Stimulated activated CD4-positive, alpha-beta T cell treated with anti-CD3 and anti-CD28 coated beads, Interleukin-1b, Interleukin-23, amount 100 ng/mL, for 48 hours (primary cell): ENCODE measurements at regions not wholly inside any gene's neighbourhood (a gene's known extent, or its start where the extent isn't known, plus 50 kb on each side); places are given as distances from the start of the nearest gene placed in this dataset.
"Not testable (repeated sequence)": the region's sequence is repeated elsewhere in the genome, so short reads cannot be mapped to it uniquely, and the experiment has no call there.

Experiments used
- DNase-seq: peaks from one replicate; pipeline ENCODE4 v3.0.0-alpha.2; 2020

DNA sequence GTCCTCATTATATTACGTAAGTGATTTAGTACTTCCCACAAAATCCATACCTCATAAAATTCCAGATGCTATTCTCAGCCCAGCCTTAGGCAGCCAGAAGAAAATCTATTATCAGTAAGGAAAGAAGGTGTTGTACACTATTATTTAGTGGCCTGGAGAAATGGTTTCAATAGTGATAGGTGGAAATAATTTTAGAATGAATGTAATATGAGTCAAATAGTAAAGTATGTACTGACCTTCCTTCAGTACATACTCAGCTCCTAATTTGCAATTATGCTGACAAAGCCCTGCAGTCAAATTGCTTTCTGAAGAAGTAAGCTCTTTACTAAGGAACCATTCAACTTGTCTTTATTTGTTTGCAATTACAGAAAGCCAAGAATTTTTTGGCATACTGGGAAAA, 409.2 kb downstream of the HTR1A start:
- no peak for DNase-seq

DNA sequence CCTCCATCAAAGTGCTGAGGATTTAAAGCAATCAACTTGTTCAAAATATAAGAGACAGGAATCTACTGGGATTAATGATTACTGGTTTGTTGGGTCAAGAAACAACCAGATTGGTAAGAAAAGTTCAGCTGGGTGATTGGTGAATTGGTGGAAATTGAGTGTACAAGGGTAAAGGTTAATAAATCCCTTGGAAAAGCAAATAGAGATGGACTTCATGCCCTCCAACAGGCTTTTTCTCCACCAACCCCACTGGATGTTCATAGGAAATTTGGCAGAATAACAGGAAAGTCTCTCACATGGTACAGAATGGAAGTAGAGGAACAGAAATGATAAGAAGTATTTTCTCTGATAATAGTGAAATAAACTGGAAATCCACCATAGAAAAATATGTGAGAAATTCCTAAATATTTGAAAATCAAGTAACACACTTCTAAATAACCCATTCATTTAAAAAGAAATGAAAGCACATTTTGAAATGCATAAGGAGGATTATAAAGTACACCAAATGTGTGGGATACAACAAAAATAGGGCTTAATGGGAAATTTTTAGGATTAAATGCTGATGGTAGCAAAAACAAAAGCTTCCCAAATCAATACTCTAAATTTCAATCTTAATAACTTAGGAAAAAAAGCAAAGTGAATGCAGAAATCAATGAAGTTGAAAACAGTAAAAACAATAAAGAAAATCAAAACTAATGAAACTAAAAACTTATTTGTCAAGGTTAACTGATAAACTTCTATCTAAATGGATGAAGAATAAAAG, 426.2 kb downstream of the HTR1A start:
- no peak for DNase-seq

DNA sequence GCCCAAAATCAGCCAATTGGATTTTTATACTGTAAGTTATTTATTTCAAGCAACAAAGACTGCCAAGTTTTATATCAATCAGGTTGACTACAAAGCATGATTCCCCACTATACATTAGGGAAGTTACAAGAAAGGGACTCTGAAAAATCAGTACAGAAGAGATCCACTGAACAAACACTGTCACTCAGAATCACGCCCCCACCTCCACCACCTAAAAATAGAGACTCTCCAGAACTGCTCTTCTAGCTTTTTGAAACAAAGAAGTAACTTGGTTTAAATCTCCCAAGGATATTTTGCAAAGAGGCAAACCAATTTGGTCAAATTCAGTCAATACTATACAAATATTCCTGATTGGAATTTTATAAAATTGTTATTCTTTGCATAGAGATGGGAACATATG, 438.0 kb downstream of the HTR1A start:
- no peak for DNase-seq

DNA sequence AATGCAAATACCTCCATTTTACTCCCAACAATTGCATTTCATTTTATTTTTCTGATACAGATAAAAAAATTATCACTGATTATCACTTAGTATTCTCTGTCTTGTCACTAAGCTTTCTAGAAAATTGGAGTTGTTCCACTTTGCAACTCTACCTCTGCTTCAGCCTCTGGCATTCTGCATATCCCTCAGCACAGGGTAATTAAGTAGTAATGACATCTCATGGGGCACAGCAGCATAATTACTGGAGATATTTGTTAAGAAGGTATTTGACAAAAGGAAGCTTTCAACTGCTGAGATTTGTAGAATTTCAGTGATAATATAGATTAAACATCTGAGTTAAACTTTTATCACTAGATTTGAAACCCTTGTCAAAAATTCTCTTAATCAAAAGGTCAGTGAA, 446.2 kb downstream of the HTR1A start:
- no peak for DNase-seq

DNA sequence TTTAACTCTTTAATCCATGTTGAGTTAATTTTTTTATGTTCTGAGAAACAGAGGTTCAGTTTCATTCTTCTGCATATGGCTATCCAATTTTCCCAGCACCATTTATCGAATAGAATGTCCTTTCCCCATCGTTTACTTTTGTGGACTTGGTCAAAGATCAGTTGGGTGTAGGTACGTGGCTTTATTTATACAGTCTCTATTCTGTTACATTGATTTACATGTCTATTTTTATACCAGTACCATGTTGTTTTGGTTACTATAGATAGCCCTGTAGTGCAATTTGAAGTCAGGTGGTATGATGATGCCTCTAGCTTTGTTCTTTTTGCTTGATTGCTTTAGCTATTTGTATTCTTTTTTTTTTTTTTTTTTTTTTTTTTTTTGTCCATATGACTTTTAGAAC, 462.0 kb downstream of the HTR1A start:
- no peak for DNase-seq

DNA sequence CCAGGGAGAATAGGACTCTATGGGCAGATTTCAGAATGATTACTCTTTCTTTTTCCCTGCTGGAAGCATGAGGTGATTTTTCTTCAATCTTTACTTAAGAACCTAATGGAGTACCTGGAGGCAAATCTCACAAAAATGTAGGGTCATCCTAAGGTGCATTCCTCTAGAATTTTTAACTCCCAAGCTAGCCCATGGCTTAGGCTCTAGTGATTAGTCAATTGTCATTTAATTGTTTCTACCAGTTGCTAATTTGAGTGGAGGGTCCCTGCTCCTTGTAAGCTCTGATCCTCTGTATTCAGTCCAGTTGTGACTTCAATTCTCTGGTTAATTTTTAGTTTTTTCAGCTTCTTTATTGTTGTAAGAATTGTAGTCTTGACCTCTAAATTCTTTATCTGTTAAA, 467.0 kb downstream of the HTR1A start:
- no peak for DNase-seq

DNA sequence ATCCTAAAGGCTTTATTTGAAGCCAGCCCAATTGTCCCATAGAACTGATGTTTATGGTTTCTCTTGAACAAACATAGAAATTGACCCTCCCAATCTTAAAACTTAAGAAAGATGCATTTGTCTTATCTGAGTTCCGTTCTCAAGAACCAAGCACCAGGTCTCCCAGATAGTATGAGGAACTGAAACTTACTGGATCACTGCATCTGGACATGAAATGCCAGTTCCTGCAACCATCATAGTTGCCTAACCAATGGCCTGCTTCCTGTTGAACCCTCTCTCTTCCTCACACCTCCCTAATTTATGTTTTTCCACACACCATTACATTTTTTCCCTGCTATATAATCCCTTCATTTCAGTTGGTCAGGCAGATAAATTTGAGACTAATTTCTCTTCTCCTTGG, 478.9 kb downstream of the HTR1A start:
- no peak for DNase-seq

DNA sequence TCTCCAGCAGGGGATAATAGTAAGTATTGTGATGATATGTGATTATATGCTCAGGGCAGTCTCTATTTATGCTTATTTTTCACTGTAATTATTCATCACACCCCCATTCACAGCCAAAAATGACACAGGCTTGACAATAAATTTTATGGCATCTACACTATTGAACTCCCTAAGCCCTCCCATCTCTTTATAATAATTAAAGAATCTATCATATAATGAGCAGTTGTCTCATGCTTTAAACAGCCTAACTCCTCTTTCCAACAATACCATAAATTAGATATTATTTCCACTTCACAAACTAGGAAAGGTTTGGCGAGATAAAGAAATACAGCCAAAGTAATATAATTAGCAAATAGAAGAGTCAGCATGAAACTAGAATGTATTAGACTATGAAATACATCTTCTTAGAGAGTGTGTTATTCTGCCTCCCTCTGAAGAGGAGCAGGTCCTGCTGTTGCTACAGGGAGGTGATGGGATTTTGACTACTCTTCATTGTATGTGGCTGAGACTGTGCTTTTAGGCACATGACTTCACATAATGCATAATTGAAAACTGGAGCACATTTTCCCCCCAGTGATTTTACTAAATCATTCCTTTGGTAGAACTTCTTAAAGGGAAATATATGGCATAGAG, 488.8 kb downstream of the HTR1A start:
- DNase-seq: no peak

DNA sequence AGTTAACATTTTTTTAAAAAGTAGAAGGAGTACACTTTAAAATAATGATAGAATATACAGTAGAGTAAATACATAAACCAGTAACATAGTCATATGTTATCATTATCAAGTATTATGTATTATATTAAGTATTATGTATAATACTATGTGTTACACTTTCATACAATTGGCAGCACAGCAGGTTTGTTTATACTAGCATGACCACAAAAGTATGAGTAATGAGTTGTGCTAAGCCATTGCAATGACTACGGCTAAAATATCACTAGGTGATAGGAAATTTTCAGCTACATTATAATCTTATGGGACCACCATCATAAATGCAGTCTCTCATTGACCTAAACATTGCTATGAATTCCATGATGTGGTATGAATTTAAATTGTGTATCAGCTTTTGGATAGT, 506.0 kb downstream of the HTR1A start:
- no peak for DNase-seq

DNA sequence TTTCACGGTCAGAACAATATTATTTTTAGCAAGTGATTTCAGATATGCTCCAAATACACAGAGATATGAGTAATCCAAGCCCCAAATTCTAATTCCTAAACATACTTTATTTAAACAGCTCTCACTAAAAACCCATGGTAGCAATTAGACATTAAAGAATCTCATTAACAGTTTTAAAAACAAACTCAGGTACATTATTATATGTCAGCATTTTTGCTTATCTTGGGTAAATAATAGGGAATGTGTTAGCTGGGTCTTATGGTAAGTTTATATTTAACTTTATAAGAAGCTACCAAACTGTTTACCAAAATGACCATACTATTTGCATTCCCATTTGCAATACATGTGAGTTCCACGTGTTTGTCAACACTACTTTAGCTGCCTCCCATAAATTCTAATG, 511.1 kb downstream of the HTR1A start:
- DNase-seq: no peak

DNA sequence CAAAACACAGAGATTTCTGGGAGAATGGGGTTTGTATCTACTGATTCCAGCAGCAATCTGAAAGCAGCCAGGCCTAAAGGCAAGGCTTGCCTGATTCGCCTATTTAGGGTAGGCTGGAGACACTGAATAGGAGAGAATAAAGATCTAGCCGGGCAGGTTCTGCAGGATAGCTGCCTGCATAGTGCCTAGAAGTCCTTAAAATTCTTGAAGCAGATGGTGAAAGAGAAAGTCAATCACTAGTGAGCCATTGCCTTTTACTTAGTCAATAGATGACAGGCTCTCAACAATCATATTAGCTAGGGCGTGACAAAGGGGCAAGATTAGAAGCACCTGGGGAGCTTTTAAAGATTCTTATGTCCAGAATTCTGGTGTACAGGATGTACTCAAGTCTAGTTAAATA, 522.7 kb downstream of the HTR1A start:
- DNase-seq: no peak

DNA sequence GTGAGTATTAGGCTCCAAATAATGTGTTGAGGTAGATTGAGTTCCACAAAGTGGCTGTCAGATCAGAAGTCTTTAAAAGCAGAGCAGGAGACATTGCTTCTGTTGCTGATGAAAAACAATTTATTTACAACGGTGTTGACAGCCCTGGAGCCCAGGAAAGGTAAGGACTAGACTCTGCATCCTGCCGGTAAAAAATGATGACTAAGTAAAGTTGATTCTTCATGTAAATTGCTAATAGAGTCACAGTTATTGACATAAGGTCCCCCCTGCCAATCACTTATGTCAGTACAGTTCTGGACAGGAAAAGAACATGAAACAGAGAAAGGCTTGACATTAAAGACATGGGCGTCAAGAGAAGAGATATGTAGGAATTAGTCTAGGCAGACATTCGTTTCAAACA, 552.5 kb downstream of the HTR1A start:
- no peak for DNase-seq

DNA sequence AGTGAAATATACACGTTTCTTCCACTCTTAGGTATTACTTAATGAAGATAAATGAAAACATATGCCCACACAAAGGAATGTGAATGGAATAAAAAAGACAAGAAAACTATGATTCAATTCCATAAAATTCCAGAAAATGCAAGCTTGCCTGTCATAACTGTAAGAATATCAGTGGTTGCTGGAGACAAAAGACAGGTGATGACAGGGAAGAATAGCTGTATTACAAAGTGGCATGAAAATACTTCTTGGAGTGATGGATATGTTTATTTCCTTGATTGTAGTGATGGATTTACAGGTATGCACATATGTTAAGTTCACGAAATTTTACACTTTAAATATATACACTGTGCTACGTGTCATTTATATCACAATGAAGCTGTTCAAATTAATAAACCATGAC, 553.3 kb downstream of the HTR1A start:
- no peak for DNase-seq

DNA sequence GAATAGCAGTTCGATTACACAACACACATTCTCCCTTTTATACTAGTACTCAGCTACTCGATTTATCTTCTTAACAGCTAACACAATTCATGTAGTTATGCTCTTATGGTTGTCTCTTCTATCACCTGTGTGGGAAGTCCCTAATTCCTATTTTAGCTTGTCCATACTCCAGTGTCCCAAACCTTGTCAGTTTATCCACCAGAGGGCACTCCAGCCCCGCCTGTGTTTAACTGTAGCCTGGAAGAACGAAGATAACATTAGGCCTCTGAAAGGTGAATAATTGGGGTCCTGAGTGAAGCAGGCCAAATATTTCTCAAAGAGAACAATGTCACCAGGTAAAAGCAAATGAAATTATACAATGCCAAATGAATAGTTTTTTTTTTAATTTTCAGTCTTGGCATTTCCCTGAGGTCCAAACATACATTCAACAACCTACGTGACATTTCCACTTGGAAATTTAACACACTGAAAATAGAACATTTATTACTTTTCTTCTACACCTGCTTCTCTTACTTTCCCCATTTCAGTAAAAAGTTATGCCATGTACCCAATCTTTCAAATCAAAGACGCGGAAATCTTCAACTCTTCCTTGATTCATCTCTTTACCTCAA, 560.7 kb downstream of the HTR1A start:
- DNase-seq: peak; percentile 29

DNA sequence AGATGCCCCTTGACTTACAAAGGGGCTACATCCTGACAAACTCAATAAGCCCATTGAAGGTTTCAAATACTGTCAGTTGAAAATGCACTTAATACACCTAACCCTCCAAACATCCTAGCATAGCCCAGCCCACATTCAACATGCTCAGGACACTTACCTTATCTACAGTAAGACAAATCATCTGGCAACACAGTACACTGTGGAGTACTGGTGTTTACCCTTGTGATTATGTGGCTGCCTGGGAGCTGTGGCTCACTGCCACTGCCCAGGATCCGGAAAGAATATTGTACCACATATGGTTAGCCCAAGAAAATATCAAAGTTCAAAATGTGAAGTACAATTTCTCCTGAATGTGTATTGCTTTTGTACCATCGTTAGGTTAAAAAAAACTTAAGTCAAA, 562.2 kb downstream of the HTR1A start:
- DNase-seq: no peak

DNA sequence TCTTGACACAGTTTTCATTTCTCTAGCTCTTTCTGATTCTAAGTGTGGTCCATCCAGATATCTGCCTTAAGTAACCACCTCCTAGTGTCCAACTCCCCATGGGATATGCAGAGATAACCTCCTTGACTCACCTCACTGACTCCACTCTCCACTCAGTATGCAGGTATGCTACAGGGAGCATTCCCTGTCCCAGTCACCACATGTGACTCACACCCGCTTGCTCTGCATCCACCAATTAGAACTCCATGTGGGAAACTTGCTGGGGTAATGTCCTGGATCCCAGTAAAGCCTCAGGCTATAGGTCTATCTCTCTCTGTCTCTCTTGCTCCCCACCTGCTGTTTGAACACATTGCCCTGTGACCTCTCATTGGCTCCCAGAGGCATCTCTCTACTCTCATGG, 563.9 kb downstream of the HTR1A start:
- DNase-seq: no peak

DNA sequence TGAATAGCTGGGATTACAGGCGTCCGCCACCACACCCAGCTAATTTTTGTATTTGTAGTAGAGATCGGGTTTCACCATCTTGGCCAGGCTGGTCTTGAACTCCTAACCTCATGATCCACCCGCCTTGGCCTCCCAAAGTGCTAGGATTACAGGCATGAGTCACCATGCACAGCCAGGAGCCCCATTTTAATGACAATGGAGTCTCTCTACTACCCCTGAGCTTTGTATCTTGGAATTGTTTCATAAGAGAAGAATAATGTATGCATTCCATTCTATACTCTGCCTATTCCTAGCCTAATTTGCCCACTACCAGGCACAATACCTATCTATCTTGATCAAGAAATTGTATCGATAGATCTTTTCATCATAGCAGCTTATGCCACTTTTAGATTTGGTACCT, 574.1 kb downstream of the HTR1A start:
- DNase-seq: not testable (repeated sequence)

DNA sequence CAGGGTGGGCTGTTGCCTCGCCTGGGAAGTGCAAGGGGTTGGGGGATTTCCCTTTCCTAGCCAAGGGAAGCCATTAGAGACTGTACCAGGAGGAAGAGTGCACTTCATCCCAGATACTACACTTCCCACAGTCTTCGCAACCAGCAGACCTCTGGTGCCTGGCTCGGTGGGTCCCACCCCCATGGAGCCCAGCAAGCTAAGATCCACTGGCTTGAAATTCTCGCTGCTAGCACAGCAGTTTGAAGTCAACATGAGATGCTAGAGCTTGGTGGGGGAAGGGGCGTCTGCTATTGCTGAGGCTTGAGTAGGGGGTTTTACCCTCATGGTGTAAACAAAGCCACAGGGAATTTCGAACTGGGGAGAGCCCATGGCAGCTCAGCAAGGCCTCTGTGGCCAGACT, 586.4 kb downstream of the HTR1A start:
- no peak for DNase-seq

DNA sequence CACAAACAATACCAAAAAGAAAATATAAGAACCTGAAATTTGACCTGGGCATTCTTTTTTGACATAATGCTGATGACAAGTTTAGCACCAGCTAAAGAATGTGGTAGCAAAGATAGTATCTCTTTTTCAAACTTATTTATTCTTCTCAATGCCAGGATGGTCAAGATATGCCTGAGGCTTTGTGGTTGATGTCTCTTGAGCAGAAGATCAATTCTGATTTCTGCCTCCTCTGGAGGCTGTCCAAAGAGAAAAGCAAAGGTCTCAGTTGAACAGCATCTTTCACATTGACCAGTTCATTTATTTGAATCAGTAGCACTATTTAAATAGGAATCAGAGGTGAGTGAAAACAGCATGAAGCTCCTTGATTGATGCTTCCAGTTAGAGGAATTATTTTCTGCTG, 588.2 kb downstream of the HTR1A start:
- DNase-seq: no peak

DNA sequence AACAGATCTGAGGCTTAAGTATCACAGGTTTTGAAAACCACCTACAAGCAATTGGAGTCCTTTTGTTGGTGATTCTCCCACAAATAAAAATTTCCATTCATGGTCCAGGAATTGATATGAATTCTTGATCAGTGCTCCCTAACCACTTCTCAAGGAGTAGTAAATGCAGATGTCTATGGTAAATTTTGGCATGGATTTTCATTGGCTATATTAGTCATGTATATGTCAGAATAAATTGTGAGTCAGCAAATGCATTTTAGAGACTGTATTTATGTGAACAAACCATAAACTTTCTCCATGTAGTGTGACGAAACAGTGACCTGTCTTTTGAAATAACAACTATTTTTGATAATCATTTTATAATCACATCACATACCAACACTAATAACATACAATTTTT, 611.1 kb downstream of the HTR1A start:
- no peak for DNase-seq

DNA sequence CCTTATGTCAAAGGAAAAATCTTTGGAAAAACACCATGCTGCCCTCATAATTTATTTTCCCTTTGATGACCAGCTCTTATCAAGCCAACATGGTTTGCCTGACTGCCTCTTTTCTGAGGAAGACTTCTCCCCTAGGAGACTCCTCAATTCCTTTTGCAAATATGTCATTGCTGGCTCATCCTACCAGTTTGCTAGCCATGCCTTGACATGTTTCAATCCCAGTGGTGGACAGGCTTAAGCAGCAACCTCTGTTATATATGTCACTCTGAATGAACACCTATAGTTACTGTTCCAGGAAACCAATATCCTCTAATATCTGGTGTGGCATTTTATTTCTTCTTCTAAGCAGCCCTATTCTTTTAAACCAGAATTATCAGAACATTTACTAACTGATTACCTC, 615.8 kb downstream of the HTR1A start:
- no peak for DNase-seq

DNA sequence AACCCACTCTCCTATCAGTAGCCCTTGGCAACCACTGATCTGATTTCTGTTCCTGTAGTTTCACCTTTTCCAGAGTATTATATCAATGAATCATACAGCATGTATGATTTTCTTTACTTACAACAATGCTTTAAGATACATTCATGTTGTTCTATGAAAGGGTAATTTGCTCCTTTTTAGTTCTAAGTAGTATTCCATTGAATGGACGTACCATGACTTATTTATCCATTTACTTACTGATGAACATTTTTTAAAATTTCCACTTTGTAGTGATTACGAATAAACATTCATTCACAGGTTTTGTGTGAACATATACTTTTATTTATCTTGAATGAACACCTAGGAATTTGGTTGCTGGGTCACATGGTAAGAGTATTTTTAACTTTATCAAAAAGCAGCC, 620.8 kb downstream of the HTR1A start:
- no peak for DNase-seq

DNA sequence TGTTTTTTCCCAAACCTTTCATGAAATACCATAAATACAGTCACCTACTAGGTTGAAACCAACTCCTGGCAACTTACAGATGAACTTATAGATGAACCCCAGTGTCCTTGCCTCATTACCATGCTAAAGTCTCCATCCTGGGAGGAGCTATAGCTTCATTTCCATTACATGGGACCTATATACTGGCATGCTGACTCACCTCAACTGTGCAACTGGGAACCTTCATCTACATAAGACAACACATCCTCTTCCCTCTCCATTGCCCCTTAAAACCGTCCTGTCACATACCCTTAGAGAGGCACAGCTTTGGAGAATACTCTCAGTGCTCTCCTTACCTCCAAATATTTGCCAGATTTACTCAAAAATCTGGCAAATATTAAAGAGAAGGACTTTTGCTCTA, 638.3 kb downstream of the HTR1A start:
- DNase-seq: no peak

DNA sequence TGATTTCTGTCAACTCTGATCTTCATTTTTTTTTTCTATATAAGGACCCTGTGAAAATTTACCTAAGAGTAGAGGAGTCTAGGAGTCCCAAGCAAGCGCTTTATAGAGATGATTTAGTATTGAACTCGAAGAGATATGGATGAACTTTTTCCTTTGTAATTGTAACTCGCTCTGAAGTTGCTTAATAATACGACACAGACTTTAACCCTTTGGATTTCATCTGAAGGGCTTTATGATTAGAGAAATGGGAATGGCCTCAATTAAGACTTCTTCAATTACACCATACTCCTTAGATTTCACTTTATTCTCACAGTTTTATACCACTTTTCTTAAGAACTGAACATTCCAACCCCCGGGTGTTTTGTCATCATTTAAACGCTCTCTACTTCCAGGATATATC, 647.7 kb downstream of the HTR1A start:
- no peak for DNase-seq

DNA sequence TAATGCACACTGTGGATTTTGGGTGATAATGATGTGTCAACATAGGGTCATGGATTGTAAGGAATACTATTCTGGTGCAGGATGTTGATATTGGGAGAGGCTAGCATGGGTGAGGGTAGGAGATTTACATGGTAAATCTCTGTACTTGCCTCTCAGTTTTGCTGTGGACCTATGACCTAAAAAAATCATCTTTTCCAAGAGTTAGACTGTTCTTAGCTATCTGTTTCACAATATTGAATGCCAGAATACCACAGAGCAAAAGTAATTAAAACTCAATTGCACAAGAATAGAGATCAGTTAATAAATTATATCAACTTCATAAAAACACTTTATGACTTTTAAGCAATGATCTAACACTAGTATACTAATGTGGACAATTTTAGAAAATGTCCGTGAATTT, 651.6 kb downstream of the HTR1A start:
- DNase-seq: no peak
